Fibroblast of mammary gland (primary cell): ENCODE measurements at regions not wholly inside any gene's neighbourhood (a gene's known extent, or its start where the extent isn't known, plus 50 kb on each side); places are given as distances from the start of the nearest gene placed in this dataset.
"Not testable (repeated sequence)": the region's sequence is repeated elsewhere in the genome, so short reads cannot be mapped to it uniquely, and the experiment has no call there.

ENCODE experiments used
- DNase-seq: peaks from one replicate; pipeline ENCODE4 v3.0.0-alpha.2; 2010; ENCODE audit warnings: low read depth
- H3K4me3 ChIP-seq: 2 replicates; pipeline ENCODE4 v1.5.1; 2011; ENCODE audit warnings: low read depth, mild to moderate bottlenecking, low read length, moderate library complexity; ENCODE audit not compliant: control insufficient read depth
- TF ChIP-seq, protein P1 (sequence below): conservative IDR thresholded peaks from 2 replicates; pipeline ENCODE4 v1.5.1; 2011; ENCODE audit warnings: low read depth, low read length, inconsistent platforms; ENCODE audit not compliant: control insufficient read depth, insufficient read depth

DNA sequence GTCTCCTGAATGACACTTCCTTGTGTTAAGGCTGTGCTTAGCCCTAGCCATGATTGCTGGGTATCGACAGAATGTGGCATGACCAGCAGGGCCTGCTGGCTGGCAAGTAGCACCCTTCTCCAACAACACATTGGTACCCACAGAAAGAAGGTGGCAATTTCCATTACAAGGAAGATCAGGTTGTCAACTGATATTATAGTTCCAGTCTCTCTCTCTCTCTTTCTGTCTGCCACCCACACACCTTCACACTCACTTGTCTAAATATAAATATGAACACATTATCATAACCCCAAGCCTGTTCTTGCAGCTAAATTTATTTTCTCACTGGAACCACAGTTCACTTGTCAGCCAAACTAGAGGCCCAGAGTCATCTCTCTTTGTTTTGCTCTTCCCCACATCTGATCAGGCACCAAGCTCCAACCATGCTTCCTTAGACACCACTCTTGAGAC, 408.1 kb upstream of the PIK3R1 start:
- DNase-seq, result no peak
- no peak overlapping the region for H3K4me3 ChIP-seq
- TF ChIP-seq, protein P1, sequence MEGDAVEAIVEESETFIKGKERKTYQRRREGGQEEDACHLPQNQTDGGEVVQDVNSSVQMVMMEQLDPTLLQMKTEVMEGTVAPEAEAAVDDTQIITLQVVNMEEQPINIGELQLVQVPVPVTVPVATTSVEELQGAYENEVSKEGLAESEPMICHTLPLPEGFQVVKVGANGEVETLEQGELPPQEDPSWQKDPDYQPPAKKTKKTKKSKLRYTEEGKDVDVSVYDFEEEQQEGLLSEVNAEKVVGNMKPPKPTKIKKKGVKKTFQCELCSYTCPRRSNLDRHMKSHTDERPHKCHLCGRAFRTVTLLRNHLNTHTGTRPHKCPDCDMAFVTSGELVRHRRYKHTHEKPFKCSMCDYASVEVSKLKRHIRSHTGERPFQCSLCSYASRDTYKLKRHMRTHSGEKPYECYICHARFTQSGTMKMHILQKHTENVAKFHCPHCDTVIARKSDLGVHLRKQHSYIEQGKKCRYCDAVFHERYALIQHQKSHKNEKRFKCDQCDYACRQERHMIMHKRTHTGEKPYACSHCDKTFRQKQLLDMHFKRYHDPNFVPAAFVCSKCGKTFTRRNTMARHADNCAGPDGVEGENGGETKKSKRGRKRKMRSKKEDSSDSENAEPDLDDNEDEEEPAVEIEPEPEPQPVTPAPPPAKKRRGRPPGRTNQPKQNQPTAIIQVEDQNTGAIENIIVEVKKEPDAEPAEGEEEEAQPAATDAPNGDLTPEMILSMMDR, result no peak

DNA sequence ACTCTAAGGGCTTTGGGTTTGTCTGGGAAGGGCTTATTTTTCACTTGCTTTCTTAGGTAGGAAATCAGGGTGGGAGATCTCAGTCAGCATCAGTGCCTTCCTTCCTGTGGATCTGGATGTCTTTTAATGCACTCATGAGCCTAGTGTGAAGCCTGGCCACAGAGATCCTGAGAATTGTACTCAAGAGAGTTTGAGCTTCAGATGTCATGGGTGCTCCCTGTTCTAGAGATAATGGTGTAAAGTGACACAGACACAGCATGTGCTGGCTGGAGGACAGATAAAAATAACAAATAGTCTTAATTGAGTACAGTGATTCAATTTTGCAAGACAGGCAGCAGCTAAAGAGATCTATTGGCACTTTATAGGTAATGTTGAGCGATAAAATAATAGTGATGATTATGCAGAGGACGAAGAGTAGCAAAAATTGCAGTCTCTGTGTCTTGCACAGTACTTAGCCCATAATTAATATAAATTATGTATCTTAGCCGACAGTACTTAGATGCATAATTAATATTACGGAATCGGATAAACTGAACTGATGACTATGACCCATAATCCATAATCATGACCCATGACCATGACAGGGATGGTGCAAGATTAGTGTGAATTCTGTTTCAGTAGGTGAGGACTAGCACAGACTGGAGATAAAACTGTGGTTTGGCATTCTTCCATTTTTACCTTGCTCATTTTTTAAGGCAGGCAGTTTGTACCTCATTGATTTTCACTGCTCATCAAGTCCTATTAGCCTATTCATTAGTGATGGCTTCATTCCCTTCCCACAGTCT, 408.7 kb upstream of the PIK3R1 start:
- TF ChIP-seq, protein P1, result no peak
- no peak overlapping the region for H3K4me3 ChIP-seq
- DNase-seq, result no peak

DNA sequence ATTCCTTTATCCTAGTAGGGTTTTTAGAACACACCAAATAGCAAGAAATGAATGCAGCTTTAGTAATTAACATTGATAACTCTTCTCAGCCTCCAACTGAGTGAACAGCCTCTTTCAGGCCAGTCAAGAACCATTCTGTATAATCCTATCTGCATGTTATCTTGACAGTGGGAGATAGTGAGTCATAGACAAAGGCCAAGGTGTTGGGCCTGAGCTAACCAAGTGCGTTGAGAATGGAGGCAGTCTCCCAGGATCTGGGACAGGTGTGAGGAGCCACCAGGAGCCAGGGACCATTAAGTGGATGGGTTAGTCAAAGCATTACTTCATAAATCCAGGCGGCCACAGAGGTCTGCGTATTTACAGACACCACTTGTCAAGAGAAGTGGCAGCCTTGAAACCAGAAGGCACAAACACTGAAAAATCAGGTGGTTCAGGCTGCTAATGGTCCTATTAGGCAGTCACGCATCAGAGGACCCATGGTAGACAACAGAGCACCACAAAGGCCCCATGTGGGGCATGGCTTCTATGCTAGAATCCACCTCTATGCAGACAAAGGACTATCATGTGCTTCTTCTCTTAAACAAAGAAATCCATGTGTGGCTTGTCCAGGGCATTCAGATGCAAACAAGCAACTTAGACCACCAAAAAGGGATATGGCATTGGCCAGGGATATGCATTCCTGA, 409.7 kb upstream of the PIK3R1 start:
- H3K4me3 ChIP-seq, result no peak overlapping the region
- DNase-seq, result no peak
- TF ChIP-seq, protein P1, result no peak

DNA sequence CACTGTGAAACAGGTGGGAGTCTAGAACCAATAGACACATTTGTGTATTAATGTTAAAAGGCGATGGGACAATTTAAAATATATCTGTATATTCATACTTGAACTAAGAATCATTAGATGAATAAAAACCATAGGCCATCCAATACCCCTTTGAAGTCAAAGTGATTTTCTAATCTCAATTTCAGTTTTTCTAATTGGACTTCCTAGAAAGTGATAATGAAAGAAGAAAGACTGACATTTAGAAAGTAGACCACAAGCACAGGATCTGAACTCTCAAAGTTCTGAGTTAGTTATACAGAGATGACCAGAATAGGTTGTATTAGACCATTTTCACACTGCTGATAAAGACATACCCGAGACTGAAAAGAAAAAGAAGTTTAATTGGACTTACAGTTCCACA, 412.8 kb upstream of the PIK3R1 start:
- H3K4me3 ChIP-seq, result no peak overlapping the region
- TF ChIP-seq, protein P1, result no peak

DNA sequence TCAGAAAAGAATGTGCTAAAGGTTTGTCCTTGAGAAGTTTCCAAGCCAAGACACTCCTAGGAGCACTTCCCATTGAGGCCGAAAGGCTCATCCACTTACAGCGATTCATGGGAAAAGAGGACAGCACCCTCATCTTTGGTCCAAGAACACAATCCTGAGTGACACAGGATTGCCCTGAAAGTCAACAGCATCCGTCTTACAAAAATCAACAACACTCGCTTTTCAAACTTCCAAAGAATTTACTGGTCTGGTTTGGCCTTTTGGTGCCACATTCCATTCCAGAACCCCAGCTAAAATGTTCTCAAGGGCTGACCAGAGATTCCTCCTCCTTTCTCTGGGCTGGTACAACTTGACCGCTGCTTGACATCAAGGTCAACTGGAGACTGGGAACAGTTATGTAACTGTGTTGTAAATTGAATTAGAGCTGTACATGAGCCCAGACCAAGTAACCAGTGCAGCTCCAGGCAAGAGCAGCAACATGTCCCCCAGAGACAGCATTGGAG, 415.8 kb upstream of the PIK3R1 start:
- DNase-seq, result peak; percentile 53
- TF ChIP-seq, protein P1, result no peak
- H3K4me3 ChIP-seq, result no peak overlapping the region

More for the DNA sequence above, 412.8 kb upstream of the PIK3R1 start:
- DNase-seq, result no peak

DNA sequence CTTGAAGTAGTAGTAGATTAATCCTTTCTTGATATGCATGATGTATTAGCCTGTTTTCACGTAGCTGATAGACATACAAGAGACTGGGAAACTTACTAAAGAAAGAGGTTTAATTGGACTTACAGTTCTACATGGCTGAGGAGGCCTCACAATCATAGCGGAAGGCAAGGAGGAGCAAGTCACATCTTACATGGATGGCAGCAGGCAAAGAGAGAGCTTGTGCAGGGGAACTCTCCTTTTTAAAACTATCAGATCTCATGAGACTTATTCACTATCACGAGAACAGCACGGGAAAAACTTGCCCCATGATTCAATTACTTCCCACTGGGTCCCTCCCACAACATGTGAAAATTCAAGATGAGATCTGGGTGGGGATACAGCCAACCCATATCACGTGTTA, 417.1 kb upstream of the PIK3R1 start:
- not testable (repeated sequence) for H3K4me3 ChIP-seq, DNase-seq
